ENCODE measurements at regions not wholly inside any gene's neighbourhood (a gene's known extent, or its start where the extent isn't known, plus 50 kb on each side); places are given as distances from the start of the nearest gene placed in this dataset.
"Not testable (repeated sequence)": the region's sequence is repeated elsewhere in the genome, so short reads cannot be mapped to it uniquely, and the experiment has no call there.

- no peak for DNase-seq (ENCODE audit: extremely low read depth in 1 of 2, low read depth in 1 of 2)
These were observed 286.2 kb upstream of the MDGA2 start for GRCh38 chr14:47961634-47962033.

GRCh38 chr14:47959740-47960139 is 284.3 kb upstream of the MDGA2 start:
- no peak for DNase-seq (ENCODE audit: extremely low read depth in 1 of 2, low read depth in 1 of 2)

- DNase-seq (ENCODE audit: extremely low read depth in 1 of 2, low read depth in 1 of 2): no peak
These were observed 273.6 kb upstream of the MDGA2 start for GRCh38 chr14:47949006-47949405.

DNA sequence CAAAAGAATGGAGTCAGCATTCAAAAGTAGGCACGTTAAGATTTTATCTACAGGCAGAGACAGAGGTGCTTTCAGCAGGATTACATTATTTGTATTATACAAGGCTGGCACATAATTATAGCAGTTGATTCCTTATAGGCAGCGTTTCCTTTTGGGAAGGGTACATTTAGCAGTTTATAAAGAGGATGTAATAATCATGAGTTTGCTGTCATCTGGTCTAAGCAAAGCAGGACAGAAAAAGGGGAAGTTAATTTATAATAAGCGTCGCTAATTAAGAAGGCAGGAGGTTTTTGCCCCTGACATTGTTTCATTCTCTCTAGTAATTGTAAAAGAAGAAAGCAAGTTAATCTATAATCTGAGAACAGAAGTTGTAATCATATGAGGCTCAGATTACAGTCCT is 259.9 kb upstream of the MDGA2 start:
- DNase-seq (ENCODE audit: extremely low read depth in 1 of 2, low read depth in 1 of 2): no peak

DNA sequence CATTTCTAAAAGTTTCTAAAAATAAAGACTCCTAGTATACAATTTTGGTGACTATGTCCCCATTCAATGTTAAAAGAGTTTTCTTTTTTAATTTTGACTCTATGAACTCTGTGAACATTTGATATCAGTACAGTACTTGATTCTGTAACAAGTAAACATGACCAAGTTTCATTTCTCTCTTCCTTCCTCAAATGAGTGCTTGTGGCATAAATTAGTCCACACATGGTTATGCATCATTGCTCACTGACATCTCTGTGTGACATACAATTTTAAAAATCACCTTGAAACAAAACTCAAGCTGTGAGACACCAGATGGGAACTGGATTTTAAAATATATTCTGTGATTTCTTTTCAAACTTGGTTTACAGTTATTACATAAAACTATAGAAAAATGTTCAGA is 253.9 kb upstream of the MDGA2 start:
- DNase-seq (ENCODE audit: extremely low read depth in 1 of 2, low read depth in 1 of 2): no peak

DNA sequence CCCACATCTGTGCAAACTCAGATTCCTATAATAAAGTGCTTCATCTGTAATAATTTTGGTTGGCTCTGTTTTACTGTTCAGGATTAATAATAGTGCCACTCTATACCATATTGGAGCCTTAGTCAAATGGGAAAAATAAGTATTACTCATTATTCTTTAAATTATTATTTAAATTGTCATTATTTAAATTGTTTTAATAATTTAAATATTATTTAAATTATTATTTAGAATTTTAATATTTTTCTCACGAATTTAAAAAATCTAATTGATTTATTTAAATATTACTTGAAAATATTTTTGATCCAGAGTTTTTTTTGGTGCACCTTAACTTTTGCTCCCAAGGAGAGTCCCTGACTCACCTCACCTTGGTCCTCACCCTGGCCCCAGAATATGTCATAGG is 245.7 kb upstream of the MDGA2 start:
- DNase-seq (ENCODE audit: extremely low read depth in 1 of 2, low read depth in 1 of 2): no peak

- DNase-seq (ENCODE audit: extremely low read depth in 1 of 2, low read depth in 1 of 2): no peak
These were observed 244.6 kb upstream of the MDGA2 start for GRCh38 chr14:47919997-47920396.

- no peak for DNase-seq (ENCODE audit: extremely low read depth in 1 of 2, low read depth in 1 of 2)
These were observed 244.0 kb upstream of the MDGA2 start for GRCh38 chr14:47919334-47919846.

DNA sequence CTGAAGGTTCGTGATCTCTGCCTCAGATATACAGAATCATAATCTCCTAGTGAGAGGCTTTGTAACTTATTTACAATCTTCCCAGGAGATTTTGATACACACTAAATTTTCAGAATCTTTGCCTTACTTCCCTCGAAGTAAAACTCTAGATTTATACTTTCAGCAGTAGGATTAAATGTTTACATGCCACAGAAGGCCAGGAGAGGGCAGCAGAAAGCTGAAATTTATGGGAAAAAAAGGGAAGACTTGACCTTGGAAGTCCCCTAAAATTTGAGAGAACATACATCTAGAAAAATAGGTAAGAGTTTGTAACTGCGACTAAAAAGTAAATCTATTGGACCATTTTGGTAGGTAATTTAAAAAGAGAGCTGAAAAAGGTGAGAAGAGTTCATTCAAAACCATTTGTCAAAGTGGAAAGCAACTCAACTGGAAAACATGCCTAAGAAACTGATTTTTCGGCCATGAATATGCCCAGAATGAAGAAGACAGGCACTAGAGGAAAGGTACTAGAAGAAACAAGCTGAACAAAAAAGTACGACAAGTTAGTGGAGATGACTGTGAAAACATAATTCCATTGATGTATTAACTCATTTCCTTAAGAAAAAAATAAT is 242.0 kb upstream of the MDGA2 start:
- no peak for DNase-seq (ENCODE audit: extremely low read depth in 1 of 2, low read depth in 1 of 2)

GRCh38 chr14:47901141-47901540 is 225.7 kb upstream of the MDGA2 start:
- not testable (repeated sequence) for DNase-seq (ENCODE audit: extremely low read depth in 1 of 2, low read depth in 1 of 2)

GRCh38 chr14:47899685-47900084 is 224.3 kb upstream of the MDGA2 start:
- DNase-seq (ENCODE audit: extremely low read depth in 1 of 2, low read depth in 1 of 2): no peak

DNA sequence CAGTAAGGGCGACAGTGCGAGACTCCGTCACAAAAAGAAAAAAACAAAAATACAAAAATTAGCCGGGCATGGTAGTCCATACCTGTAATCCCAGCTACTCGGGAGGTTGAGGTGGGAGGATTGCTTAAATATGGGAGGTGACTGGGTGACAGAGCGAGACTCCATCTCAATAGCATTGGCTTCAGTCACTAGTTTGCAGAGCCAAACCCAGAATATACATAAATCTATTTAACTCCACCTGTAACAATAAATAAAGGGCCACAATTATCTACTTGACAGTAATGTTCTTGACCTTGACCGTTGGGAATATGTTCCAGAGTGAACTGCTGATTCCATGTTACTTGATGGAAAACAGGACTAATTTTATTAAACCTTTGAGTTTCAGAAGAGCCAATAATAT is 198.9 kb upstream of the MDGA2 start:
- DNase-seq (ENCODE audit: extremely low read depth in 1 of 2, low read depth in 1 of 2): no peak

DNA sequence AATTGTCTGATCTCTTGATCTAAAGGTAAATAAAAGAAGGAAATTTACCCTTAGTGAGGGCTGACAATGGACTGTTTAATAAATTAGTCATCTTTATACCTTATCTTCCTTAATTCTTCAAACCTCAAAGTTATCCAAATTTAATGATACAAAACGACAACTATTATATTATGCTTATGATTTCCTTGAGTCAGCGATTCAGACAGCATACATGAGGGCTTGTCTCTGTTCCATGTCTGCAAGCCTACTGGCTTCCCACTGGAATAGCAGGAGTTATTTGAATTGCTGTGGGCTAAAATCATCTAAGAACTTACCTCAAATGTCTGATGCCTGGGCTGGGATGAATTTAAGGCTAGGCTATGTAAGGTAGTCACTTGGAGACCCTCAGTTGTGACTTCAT is 197.2 kb upstream of the MDGA2 start:
- no peak for DNase-seq (ENCODE audit: extremely low read depth in 1 of 2, low read depth in 1 of 2)

GRCh38 chr14:47863441-47863840 is 188.0 kb upstream of the MDGA2 start:
- no peak for DNase-seq (ENCODE audit: extremely low read depth in 1 of 2, low read depth in 1 of 2)

DNA sequence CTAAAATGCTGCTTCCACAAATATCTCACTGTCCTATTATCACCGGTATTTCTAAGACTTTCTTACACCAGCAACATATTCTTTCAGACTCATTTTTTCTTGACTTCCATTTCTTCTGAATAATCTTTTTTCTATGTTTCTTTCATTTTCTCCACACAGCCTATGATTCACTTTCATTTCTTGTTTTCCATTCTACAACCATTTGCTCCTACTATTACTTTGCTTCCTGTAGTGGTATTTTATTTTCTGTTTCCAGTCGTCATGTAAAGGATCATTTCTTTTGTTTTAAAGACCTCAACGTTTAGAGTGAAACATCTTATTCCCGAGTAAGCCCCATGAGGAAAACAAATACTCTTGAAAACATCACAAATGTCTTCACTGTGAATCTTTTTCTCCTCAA is 182.2 kb upstream of the MDGA2 start:
- no peak for DNase-seq (ENCODE audit: extremely low read depth in 1 of 2, low read depth in 1 of 2)

DNA sequence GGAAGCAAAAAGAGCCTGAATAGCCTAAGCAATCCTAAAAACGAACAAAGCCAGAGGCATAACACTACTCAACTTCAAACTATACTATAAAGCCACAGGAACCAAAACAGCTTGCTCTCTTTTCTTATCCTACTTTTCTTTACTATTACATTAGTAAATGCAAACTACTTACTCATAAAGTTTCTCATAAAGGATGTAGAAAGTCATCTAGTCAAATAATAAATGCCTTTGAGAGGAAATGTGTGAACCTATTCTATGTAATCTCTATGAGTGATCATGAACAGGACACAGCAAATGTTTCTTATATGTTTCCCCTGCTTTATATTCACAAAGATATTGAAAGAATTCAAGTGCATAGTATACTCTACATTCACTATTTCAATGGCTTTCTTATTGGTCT is 176.9 kb upstream of the MDGA2 start:
- no peak for DNase-seq (ENCODE audit: extremely low read depth in 1 of 2, low read depth in 1 of 2)

DNA sequence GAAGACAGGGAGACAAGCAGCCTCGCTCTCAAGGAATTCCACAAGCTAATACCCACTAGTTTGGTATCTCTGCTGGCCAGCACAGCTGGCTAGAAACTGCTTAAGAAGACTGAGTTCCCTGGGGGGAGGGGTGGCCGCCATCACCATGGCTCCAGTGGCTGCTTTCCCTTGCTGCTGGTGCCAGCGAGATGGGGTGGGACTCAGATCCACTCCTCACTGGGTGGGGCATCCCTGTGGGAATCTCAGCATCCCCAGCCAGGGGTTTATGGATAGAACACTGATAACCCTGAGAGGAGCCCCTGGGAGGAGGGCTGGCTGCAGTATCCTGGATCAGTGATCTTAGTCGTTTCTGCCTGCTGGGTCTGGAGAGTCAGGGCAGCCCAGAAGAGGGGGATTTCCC is 170.6 kb upstream of the MDGA2 start:
- DNase-seq (ENCODE audit: extremely low read depth in 1 of 2, low read depth in 1 of 2): no peak

DNA sequence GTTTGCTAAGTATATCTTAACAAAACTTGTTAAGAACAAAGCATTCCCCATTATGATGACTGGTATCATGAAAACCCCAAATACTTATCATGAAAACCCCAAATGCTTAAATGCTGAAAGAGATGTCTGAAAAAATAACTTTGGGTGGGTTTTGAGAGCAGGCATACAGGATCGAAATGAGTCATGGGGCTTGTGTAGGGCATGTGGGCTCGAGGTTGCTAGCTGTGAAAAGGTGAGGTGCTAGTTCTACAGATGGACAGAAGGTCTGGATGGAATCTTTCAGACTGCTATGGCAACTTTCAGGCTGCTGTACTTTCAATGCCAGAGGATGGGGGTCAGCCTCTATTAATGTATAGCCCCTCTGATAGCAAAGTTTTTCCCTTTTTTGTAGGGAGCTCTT is 167.8 kb upstream of the MDGA2 start:
- DNase-seq (ENCODE audit: extremely low read depth in 1 of 2, low read depth in 1 of 2): no peak

DNA sequence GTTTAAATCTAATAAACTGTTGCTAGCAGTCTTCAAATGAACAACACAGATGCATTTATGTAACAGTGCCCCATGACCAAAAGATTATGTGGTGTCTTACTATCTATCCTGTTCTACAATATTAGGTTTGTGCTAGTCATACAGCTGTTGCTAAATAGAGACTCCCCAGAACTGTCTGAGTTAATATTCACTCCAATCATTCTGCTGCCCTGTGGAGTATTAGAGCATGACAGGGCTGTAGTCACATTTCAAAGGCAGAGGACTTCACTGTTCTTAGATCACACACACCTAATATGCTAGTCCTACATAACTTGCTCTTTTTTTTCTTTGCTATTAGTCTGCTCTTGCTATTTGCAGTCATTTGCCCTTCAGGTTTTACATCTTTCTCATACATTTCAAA is 157.6 kb upstream of the MDGA2 start:
- no peak for DNase-seq (ENCODE audit: extremely low read depth in 1 of 2, low read depth in 1 of 2)

DNA sequence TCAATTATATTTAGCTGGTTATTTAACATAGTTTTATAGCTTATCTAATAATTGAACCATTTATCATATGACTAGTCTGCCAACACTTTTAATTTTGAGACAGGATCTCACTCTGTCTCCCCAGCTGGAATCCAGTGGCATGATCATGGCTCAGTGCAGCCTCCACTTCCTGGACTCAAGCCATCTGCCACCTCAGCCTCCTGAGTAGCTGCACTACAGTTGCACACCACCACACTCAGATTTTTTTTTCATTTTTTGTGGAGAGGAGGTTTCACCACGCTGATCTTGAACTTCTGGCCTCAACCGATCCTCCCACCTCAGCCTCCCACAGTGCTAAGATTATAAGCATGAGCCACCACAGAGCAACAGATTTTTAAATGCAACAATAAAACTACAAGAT is 151.4 kb upstream of the MDGA2 start:
- no peak for DNase-seq (ENCODE audit: extremely low read depth in 1 of 2, low read depth in 1 of 2)

GRCh38 chr14:47822326-47822725 is 146.9 kb upstream of the MDGA2 start:
- no peak for DNase-seq (ENCODE audit: extremely low read depth in 1 of 2, low read depth in 1 of 2)

DNA sequence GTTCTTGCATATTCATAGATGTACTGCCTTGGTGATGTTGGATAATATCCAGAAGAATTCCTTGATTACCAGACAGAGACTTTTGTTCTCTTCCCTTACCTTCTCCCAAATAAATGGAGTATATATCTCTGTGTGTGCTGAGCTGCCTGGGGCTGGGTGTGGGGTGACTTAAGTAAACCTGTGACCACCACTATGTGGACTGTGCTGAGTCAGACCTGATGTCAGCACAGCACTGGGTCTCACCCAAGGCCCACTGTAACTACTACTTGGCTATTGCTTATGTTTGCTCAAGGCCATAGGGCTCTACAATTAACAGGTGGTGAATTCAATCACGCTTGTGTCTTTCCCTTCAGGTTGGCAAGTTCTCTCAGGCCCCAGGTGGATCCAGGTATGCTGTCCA is 145.7 kb upstream of the MDGA2 start:
- DNase-seq (ENCODE audit: extremely low read depth in 1 of 2, low read depth in 1 of 2): no peak

- DNase-seq (ENCODE audit: extremely low read depth in 1 of 2, low read depth in 1 of 2): no peak
These were observed 115.1 kb upstream of the MDGA2 start for GRCh38 chr14:47790477-47790876.

Measured in stimulated activated CD8-positive, alpha-beta memory T cell treated with anti-CD3 and anti-CD28 coated beads, Interleukin-7, amount 100 ng/mL, for 48 hours (primary cell).